GM12878 (cell line): ENCODE measurements at regions not wholly inside any gene's neighbourhood (a gene's known extent, or its start where the extent isn't known, plus 50 kb on each side); places are given as distances from the start of the nearest gene placed in this dataset.

ENCODE experiments used
- BRCA1 ChIP-seq: IDR thresholded peaks from 2 replicates; pipeline ENCODE4 v1.6.1; 2011; ENCODE audit warnings: low read depth, low read length, improper control_type of control experiment
- E2F8 ChIP-seq: fragments of 450-650 bp; IDR thresholded peaks from 2 replicates; pipeline ENCODE4 v1.6.1; 2018; ENCODE audit warnings: mild to moderate bottlenecking, low read depth, moderate library complexity; ENCODE audit not compliant: partially characterized antibody
- EED ChIP-seq: sonication (generic); IDR thresholded peaks from 2 replicates; pipeline ENCODE4 v1.6.1; 2016; ENCODE audit warnings: antibody characterized with exemption, low read depth
- ESRRA ChIP-seq: IDR thresholded peaks from 2 replicates; pipeline ENCODE4 v1.6.1; 2012; ENCODE audit warnings: mild to moderate bottlenecking, low read length, improper control_type of control experiment
- MXI1 ChIP-seq: fragments of 150-350 bp; IDR thresholded peaks from 2 replicates; pipeline ENCODE4 v1.6.1; 2011; ENCODE audit warnings: low read depth, mild to moderate bottlenecking, inconsistent platforms, low read length, improper control_type of control experiment
- POLR2A ChIP-seq: IDR thresholded peaks from 2 replicates; pipeline ENCODE4 v1.6.1; 2011; ENCODE audit warnings: low read depth, mild to moderate bottlenecking, low read length
- RAD51 ChIP-seq: fragments of 450-650 bp; IDR thresholded peaks from 2 replicates; pipeline ENCODE4 v1.6.1; 2016; ENCODE audit warnings: moderate library complexity, mild to moderate bottlenecking, inconsistent platforms
- SMAD1 ChIP-seq: fragments of 450-650 bp; IDR thresholded peaks from 2 replicates; pipeline ENCODE4 v1.6.1; 2018; ENCODE audit warnings: mild to moderate bottlenecking, low read depth; ENCODE audit not compliant: partially characterized antibody

GRCh38 chr7:12161146-12161545, 49.9 kb upstream of the TMEM106B start (continued):
- no peak for TF ChIP-seq MXI1
- no peak for TF ChIP-seq RAD51
- no peak for TF ChIP-seq EED
- no peak for TF ChIP-seq POLR2A
- TF ChIP-seq SMAD1 = no peak
- TF ChIP-seq E2F8 = no peak
- TF ChIP-seq BRCA1 = no peak
- TF ChIP-seq ESRRA = no peak
